GM21515 (cell line): ENCODE measurements at regions not wholly inside any gene's neighbourhood (a gene's known extent, or its start where the extent isn't known, plus 50 kb on each side); places are given as distances from the start of the nearest gene placed in this dataset.
"Not testable (repeated sequence)": the region's sequence is repeated elsewhere in the genome, so short reads cannot be mapped to it uniquely, and the experiment has no call there.

Source experiments
- ATAC-seq: cut with Tn5 transposase; IDR thresholded peaks from one replicate; pipeline ENCODE4 v1.9.1; 2021; ENCODE audit not compliant: unreplicated experiment

DNA sequence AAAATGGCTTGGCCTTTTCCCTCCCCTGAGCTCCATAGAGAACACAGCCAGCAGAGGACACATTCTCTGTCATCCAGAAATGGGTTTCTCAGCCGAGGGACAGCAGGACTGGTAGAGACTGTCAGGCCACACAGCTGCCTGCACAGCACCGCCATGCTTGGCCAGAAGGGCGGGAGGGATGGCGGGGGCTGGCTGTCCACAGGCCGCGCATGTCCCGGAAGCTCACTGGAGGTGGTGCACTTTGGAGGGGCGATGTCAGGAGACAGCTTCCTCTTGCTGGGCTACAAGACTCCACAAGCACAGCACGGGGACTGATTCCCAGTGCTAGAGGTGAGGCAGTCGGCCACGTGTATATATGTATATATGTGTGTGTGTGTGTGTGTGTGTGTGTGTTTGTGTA lies 125.3 kb downstream of the GOLGA6L4 start:
- not testable (repeated sequence) for ATAC-seq

DNA sequence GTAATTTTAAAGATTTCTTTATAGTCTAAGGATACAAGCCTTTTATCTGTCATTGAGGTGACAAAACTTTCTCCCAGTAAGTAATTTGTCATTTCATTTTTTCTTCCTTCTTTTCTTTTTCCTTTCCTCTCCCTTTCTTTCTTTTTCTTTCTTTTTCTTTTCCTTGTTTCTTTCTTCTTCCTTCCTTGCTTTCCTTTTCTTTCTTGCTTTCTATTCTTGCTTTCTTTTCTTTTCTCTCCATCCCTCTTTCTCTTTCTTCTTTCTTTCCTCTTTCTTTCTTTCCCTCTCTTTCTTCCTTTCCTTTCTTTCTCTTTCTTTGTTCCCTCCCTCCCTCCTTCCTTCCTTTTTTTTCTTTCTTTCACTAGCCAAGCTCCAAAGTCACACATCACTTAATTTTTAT lies 148.8 kb downstream of the GOLGA6L4 start:
- ATAC-seq, result not testable (repeated sequence)

DNA sequence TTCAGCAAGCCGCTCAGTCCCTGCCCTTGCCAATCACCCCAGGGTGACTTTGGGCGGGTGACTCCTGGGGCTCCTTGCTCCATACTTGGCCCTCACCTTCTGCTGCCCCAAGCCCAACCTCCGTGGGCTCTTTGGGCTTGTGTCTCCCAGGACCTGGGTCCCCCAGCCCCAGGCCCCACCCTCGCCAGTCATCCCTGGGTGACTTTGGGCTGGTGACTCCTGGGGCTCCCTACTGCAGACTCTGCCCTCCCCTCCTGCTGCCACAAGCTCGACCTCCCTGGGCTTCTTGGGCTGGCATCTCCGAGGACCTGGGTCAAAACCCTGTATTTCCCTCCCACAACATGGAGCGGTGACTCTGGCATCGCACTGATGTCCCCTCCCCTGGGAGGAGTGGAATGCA lies 151.5 kb downstream of the GOLGA6L4 start:
- no peak for ATAC-seq

DNA sequence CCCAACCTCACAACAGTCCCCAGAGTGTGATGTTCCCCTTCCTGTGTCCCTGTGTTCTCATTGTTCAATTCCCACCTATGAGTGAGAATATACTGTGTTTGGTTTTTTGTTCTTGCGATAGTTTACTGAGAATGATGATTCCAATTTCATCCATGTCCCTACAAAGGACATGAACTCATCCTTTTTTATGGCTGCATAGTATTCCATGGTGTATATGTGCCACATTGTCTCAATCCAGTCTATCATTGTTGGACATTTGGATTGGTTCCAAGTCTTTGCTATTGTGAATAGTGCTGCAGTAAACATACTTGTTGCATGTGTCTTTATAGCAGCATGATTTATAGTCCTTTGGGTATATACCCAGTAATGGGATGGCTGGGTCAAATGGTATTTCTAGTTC lies 152.6 kb downstream of the GOLGA6L4 start:
- ATAC-seq, result not testable (repeated sequence)

DNA sequence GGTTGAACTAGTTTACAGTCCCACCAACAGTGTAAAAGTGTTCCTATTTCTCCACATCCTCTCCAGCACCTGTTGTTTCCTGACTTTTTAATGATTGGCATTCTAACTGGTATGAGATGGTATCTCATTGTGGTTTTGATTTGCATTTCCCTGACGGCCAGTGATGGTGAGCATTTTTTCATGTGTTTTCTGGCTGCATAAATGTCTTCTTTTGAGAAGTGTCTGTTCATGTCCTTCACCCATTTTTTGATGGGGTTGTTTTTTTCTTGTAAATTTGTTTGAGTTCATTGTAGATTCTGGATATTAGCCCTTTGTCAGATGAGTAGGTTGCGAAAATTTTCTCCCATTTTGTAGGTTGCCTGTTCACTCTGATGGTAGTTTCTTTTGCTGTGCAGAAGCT lies 153.1 kb downstream of the GOLGA6L4 start:
- not testable (repeated sequence) for ATAC-seq

DNA sequence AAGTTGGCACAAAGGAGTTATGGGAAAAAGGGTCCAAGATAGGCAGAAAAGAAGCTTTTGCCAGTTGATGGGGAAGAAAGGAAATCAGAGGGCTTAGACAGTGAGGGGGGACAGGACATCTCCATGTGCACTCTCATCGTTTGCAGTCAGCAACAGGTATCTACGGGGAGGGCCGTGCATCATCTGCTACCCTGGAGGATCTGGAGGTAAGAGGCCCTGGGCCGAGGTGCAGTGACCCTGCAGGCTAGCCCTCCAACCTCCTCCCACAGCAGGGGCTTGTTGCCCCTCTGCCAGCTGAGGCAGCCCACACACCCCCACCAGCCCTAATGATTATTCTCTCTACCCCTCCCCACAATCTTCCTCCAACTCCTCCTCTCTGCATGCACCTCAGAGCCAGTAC lies 154.8 kb downstream of the GOLGA6L4 start:
- not testable (repeated sequence) for ATAC-seq

DNA sequence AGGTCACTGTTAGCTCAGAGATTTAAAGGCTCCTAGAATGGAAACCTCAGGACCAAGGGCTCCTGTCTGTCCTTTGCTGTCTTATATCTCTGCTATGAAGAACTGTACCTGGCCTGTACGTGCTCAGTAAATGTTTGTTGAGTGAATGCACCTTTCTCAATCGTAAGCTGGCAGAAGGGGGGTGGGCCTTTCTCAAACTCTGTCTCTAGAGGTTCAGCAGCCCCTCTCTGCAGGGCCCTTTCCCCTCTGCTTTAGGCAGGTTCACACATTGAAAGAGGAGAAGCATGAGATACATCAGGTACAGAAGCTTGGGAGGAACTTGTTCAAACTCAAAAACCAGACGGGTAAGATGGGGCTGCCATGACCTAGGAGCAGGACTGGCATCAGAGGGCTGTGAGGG lies 155.6 kb downstream of the GOLGA6L4 start:
- ATAC-seq, result no peak

DNA sequence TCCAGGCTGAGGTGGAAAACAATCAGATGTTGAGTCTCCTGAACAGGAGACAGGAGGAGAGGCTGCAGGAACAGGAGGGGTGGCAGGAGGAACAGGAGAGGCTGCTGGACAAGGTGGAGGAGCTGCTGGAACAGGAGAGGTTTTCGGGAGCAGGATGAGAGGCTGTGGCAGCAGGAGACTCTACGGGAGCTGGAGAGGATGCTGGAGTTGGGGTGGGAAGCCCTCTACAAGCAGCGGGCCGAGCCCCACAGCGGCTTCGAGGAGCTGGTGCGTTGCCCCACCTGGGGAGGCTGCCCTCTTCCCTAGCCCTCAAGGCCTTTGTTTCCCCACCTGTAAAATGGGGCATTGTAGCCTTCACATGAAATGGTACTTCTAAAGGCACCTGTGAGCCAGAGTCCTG lies 156.4 kb downstream of the GOLGA6L4 start:
- not testable (repeated sequence) for ATAC-seq

DNA sequence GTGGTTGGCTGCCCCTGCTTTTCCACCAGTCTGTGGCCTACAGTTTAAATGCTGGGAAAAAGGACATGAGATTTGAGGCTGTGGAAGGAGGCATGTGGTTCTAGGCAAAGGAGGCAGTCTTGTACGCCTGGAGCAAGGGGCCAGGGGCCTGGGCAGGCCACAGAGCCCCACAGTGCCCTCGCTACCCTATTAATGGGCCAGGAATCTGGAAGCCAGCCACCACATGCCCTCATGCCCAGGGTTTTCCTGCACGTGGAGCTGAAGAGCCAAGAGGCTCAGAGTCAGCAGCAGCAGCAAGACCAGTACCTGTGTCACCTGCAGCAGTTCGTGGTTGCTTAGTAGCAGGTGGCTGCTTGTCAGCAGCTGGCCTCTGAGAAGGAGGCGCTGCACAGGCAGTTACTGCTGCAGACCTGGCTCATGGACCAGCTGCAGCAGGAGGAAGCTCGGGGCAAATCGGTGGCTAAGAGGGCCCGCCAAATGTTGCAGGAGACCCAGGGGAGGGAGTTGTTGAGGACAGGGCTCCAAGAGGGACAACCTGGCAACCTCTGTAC lies 157.9 kb downstream of the GOLGA6L4 start:
- ATAC-seq, result not testable (repeated sequence)

DNA sequence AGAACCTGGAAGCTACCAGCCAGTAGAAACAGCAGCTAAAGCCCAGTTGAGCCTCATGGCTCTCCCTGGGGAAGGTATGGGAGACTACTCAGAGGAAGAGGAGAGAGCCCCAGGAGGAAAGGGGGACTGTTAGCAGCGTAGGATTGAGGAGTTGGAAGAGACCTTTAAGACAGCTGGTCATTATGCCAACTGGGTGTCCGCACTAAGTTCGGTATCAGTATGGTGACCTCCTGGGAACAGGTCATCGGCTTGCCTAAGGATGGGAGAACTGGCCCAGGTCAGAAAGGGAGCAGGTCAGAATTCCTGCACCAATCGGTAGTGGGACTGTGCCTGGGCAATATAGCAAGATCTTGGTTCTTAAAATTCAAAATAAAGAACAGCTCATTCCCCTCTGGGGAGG lies 158.4 kb downstream of the GOLGA6L4 start:
- not testable (repeated sequence) for ATAC-seq

DNA sequence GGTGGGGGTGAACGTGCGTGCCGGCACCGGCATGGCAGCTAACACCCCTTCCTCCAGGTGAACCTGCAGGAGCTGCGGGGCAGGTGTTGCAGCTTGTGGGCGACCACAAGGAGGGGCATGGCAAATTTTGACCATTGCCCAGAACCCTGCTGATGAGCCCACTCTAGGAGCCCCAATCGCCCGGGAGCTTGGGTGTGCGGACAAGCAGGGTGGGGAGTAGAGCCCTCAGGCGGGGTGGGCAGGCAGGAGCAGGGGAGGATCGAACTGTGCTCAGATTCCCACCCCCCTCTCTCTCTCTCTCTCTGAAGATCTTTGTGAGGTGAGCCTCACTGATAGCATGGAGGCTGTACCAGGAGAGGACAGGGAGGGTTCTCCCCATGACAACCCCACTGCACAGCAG lies 159.8 kb downstream of the GOLGA6L4 start:
- not testable (repeated sequence) for ATAC-seq

DNA sequence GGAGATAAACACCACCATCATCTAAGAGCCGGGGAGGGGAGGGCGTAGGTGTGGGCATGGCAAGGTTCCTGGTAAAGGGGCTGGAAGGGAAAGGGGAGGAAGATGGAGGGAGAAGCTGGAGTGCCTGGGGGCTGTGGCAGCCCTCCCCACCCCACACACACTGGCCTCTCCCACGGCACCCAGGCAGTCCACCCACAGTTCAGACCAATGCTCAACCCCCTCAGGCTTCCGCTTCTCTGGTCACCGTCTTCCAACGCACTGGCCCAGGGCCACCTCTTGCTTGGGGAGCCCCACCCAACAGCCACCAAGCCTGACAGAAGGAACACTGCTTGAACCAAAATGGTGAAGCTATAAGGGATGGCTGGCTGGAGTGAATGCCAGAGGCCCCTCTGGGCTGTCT lies 160.3 kb downstream of the GOLGA6L4 start:
- ATAC-seq, result not testable (repeated sequence)

DNA sequence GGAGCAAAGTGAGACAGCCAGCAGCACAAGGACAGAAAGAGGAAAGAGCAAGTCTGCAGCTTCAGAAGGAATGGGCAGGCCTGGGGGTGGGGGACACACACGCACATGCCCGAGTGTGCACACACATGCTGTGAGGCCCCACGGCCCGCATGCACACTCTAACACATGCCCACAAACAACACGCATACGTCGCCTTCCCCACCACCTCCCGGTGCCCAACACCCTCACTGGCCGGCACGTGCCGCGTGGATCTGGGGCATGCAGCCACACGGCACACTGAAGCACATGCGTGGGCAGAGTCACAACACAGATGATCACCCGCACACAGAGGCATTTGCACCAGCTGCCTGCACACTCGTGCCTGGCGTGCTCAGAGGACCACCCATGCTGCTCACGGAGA lies 161.5 kb downstream of the GOLGA6L4 start:
- not testable (repeated sequence) for ATAC-seq

DNA sequence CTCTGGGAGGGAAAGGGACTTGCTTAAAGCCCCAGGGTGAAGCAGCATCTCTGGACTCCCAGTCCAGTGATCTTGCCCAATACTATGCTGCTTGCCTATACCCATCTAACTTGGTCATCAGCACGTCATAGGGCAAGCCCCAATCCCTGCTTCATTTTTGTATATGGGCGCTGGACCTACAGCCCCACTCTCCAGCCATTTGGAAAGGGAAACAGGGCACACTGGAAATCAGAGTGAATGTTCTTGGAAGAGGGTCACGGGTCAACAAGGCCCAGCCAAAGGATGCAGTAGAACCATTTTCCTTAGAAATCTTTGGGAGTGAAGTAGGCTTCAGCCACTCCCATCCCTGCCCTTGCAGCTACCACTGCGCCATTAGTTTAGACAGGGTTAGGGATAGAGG lies 162.5 kb downstream of the GOLGA6L4 start:
- not testable (repeated sequence) for ATAC-seq

DNA sequence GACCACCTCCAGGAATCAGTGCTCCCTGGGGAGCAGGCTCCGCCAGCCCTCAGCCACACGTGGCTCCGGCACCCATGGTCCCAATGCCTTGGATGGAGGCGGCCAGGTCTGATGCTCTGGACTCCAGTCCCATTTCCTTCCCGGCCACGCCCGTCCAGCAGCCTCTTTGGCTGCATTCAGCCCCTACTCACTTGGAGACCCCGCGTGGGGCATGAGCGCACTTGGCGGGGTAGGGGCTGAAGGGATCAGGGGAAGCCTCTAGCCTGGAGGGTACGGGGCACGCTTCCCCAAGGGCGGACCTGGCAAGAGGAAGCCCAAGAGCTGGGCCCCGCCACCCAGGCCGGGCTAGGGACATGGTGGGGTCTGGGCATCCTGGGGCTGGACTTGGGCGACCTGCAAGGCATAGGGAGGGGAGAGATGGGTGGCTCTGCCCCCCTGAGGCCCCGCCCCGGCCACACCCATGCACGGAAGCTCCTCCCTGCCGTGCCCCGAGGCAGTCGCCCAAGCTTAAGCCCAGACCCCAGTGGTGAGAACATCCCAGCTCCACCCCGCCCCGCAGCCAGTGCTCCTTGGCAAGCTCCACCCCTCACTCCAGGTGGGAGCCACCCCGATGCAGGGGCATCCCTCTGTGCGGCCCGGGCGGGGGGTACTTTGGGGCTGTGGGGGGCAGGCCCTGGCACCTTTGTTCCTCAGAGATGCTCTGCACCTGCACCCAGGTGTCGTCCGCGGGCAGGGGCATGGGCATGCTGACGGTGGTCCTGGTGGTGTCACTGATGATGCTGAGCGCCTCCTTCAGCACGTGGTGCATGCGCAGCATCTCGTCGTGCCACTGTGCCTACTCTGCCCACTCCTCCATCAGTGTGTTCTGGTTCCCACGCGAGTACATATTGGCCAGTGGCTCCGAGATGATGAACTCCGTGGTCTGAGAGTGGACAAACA lies 163.5 kb downstream of the GOLGA6L4 start:
- no peak for ATAC-seq

DNA sequence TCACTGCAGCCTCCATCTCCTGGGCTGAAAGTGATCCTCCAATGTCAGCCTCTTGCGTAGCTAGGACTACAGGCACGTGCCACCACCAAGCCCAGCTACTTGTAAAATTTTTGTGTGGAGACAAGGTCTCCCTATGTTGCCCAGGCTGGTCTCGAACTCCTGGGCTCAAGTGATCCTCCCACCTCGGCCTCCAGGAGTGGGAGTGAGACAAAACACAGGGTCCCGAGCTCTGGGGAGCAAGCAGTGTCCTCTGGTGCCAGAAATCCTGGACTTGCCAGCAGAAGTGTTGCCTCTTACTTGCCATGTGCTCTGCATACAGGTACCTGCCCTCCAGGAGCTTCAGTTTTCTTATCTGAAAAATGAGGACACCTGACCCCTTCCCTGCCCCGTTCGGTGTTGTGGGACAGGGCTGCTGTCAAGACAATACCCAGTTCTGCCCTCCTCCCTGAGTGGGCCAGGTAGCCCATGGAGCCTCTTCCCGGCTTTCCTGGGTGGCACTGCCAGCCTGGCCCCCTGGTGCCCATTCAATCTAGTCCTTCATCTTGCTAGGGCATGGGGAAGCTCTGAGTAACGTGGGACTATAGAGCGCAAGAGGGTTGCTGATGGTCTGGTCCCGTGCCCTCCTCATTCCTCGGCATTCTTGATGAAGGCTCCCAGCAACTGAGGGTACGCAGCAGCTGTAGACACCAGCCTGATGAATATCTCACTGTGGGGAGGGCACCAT lies 164.6 kb downstream of the GOLGA6L4 start:
- ATAC-seq, result no peak

DNA sequence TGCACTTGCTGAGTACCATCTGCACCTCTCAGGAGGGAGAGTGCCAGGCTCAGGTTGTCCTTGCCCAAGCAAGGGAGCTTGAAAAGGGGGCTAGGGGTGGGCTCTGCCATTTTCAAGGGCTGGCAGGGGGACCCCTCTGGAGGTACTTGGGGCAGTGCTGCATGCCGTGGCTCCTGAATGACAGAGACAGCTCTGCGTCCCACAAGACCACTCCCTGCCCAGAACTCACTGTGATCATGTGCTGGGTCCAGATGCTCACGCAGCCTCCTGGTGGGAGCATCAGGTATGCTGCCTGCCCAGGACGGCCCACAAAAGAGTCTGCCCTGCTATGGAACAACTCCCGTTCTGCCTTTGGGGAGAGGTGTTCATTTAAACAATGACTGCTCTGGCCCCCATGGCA lies 165.2 kb downstream of the GOLGA6L4 start:
- no peak for ATAC-seq

DNA sequence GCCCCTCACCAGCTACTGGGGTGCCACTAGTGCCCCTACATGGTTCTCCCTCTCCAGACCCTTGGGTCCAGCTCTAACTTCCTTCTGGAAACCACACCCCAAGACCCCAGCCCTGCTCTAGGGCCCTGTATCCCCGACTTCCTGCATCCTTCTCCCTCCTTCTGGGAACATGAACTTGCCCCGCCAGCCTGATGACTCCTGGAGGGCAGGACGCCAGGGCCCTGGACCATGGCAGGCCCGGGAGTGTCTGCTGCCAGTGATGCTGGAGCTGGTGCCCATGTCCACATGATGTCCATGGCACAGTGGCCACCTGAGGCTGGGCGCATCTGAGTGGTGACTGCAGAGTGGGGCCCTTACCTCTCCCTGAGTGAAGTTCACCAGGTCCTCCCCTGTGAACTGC lies 165.9 kb downstream of the GOLGA6L4 start:
- not testable (repeated sequence) for ATAC-seq

DNA sequence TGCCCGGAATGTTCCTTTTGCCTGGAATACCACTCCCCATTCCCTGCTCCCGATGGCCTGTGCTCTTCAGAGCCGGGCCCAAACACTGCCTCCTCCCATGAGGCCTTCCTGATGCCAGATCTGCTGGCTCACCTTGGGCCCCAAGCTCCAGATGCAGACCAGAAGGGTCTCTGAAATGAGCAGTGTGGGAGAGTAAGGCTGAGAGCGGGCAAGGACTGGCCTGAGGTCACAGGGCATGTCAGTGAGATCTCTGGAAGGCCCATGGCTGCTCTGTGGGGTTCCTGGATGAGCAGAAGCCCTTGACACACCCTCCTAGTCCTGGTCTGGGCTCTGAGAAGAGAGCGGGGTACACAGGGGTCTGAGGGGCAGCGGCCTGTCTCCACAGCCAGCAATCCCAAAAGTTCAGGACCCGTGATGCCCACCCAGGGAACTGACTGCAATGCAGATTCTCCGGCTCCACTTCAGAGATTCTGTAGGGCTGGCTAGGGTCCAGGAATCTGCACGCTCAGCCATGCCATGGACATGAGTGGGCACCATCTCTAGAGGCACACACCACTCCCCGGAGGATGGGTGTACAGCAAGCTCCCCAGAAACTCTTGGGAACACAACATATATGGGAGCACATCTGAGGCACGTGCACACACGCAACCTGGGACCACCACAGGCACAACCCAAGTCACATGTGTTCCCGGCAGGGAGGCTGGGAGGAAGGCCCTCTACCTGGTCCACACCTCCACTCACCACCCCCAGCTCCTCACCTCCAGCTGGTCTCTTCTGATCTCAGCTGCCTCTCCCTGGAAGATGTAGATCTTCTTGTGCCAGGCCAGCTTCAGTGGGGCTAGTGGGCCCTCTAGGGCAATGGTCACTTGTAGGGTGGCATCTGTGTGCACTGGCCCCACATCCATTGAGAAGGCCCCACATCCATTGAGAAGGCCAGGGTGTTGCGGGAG lies 166.6 kb downstream of the GOLGA6L4 start:
- not testable (repeated sequence) for ATAC-seq

DNA sequence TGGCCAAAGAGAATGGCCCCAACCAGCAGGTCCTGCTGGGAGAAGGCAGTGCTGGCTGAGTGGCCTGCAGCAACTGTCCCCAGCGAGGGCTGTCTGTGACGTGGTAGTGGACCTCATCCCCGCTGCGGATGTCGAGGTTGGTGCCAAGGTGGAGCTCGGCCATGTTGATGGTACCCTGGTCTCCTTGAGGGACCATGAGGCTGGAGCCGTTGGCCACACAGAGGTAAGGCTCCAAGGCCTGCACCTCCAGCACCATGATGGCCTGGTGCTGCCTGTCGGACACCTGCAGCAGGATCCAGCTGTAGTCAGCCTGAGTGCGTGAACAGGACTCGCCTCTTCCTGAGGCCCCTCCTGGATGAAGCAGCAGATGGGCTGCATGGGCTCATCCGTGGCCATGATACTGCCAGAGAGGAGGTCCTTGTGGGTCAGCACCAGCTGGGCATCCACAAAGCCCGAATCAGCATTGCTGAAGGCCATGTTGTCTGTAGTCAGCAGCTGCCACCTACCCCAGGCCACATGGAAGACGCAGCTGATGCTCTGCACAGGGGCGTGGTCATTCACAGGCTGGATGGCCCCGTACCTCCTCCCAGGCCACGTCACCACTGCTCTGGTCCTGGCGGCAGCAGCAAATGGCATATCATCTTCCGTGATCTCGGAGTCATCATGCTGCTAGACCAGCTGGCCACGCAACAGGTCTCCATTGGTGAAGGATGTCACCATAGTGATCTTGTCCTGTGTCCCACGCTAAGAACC lies 167.5 kb downstream of the GOLGA6L4 start:
- no peak for ATAC-seq
